ENCODE measurements at regions not wholly inside any gene's neighbourhood (a gene's known extent, or its start where the extent isn't known, plus 50 kb on each side); places are given as distances from the start of the nearest gene placed in this dataset.

DNA sequence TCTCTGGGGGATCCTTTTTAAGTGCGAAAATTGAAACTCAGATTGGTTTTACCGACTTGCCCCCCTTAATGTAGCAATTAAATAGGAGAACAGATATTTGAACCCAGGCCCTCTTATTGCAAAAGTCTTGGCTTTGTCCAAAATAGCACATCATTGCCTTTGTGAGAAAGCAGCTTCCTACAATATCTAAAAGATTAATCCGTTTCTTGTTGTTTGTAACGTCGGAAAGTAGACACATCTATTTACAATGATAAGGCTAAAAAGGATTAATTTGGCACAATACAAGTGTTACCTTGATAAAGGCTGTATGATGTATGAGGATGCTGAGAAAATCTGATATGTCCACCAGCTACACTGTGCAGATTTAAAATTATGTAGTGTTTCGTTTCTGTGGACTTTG lies 108.7 kb upstream of the SLC10A2 start:
- Histone ChIP-seq H3K9me3 (ENCODE audit: control insufficient read depth in 2 of 2, insufficient read depth in 1 of 2, low read depth in 1 of 2, low read length in 1 of 2) (no peaks in the 10 kb centered on the region), H3K27me3 (ENCODE audit: control insufficient read depth in 3 of 3, insufficient read depth in 3 of 3, low read length in 3 of 3) (no peaks in the 10 kb centered on the region), H3K4me3 (ENCODE audit: low read depth in 1 of 3, low read length in 3 of 3) (no peak overlapping the region), H3K4me1 (ENCODE audit: control insufficient read depth in 3 of 3, insufficient read depth in 2 of 3, low read depth in 1 of 3, low read length in 2 of 3) (no peaks in the 10 kb centered on the region), H3K36me3 (ENCODE audit: control insufficient read depth in 3 of 3, insufficient read depth in 2 of 3, low read depth in 1 of 3, low read length in 3 of 3) (no peaks in the 10 kb centered on the region), H3K27ac (ENCODE audit: low read depth in 1 of 3, low read length in 2 of 3) (no peak overlapping the region)
- DNase-seq (no peak), FAIRE-seq (no peak)
- 87 to 89% (median 87%) methylated on average over 6 of the region's 6 CpGs for WGBS, 3 donors

DNA sequence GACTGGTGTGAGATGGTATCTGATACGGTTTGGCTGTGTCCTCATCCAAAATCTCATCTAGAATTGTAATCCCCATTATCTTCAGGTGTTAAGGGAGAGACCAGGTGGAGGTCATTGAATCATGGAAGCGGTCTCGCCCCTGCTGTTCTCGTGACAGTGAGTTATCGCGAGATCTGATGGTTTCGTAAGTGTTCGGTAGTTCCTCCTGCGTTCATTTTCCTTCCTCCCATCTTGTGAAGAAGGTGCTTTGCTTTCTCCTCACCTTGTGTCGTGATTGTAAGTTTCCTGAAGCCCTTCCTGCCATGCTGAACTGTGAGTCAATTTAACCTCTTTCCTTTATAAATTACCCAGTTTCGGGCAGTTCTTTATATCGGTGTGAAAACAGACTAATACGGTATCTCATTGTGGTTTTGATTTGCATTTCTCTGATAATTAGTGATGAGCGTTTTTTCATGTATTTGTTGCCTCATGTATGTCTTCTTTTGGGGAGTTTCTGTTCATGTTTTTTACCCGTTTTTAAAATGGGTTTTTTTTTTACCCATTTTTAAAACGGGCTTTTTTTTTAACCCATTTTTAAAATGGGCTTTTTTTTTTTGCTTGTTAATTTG lies 102.8 kb upstream of the SLC10A2 start:
- 89 to 92% (median 89%) methylated on average over 16 of the region's 16 CpGs for WGBS, 3 donors
- H3K4me3 ChIP-seq (ENCODE audit: low read depth in 1 of 3, low read length in 3 of 3), result no peak overlapping the region
- no peaks in the 10 kb centered on the region for H3K4me1 ChIP-seq (ENCODE audit: control insufficient read depth in 3 of 3, insufficient read depth in 2 of 3, low read depth in 1 of 3, low read length in 2 of 3)
- FAIRE-seq (no peak), DNase-seq (no peak)
- no peak overlapping the region for H3K27ac ChIP-seq (ENCODE audit: low read depth in 1 of 3, low read length in 2 of 3)
- H3K9me3 ChIP-seq (ENCODE audit: control insufficient read depth in 2 of 2, insufficient read depth in 1 of 2, low read depth in 1 of 2, low read length in 1 of 2), result no peaks in the 10 kb centered on the region
- no peaks in the 10 kb centered on the region for H3K36me3 ChIP-seq (ENCODE audit: control insufficient read depth in 3 of 3, insufficient read depth in 2 of 3, low read depth in 1 of 3, low read length in 3 of 3)
- no peaks in the 10 kb centered on the region for H3K27me3 ChIP-seq (ENCODE audit: control insufficient read depth in 3 of 3, insufficient read depth in 3 of 3, low read length in 3 of 3)

GRCh38 chr13:103164251-103164650 lies 98.0 kb upstream of the SLC10A2 start:
- no peaks in the 10 kb centered on the region for H3K36me3 ChIP-seq (ENCODE audit: control insufficient read depth in 3 of 3, insufficient read depth in 2 of 3, low read depth in 1 of 3, low read length in 3 of 3)
- H3K27ac ChIP-seq (ENCODE audit: low read depth in 1 of 3, low read length in 2 of 3), result no peak overlapping the region
- 79 to 90% (median 89%) methylated on average over 1 of the region's 1 CpG for WGBS, 3 donors
- H3K27me3 ChIP-seq (ENCODE audit: control insufficient read depth in 3 of 3, insufficient read depth in 3 of 3, low read length in 3 of 3), result no peaks in the 10 kb centered on the region
- H3K4me1 ChIP-seq (ENCODE audit: control insufficient read depth in 3 of 3, insufficient read depth in 2 of 3, low read depth in 1 of 3, low read length in 2 of 3), result no peaks in the 10 kb centered on the region
- FAIRE-seq (no peak), DNase-seq (no peak)
- H3K9me3 ChIP-seq (ENCODE audit: control insufficient read depth in 2 of 2, insufficient read depth in 1 of 2, low read depth in 1 of 2, low read length in 1 of 2), result no peaks in the 10 kb centered on the region
- H3K4me3 ChIP-seq (ENCODE audit: low read depth in 1 of 3, low read length in 3 of 3), result no peak overlapping the region

- Histone ChIP-seq H3K9me3 (ENCODE audit: control insufficient read depth in 2 of 2, insufficient read depth in 1 of 2, low read depth in 1 of 2, low read length in 1 of 2) (no peaks in the 10 kb centered on the region), H3K4me1 (ENCODE audit: control insufficient read depth in 3 of 3, insufficient read depth in 2 of 3, low read depth in 1 of 3, low read length in 2 of 3) (no peaks in the 10 kb centered on the region), H3K27me3 (ENCODE audit: control insufficient read depth in 3 of 3, insufficient read depth in 3 of 3, low read length in 3 of 3) (no peaks in the 10 kb centered on the region), H3K4me3 (ENCODE audit: low read depth in 1 of 3, low read length in 3 of 3) (no peak overlapping the region), H3K27ac (ENCODE audit: low read depth in 1 of 3, low read length in 2 of 3) (no peak overlapping the region), H3K36me3 (ENCODE audit: control insufficient read depth in 3 of 3, insufficient read depth in 2 of 3, low read depth in 1 of 3, low read length in 3 of 3) (no peaks in the 10 kb centered on the region)
- DNase-seq (no peak), FAIRE-seq (no peak)
- 59 to 71% (median 65%) methylated on average over 3 of the region's 3 CpGs for WGBS, 3 donors
Measured at GRCh38 chr13:103161476-103161875, 95.3 kb upstream of the SLC10A2 start.

GRCh38 chr13:103157434-103158145 lies 91.4 kb upstream of the SLC10A2 start:
- H3K4me3 ChIP-seq (ENCODE audit: low read depth in 1 of 3, low read length in 3 of 3), result no peak overlapping the region
- H3K4me1 ChIP-seq (ENCODE audit: control insufficient read depth in 3 of 3, insufficient read depth in 2 of 3, low read depth in 1 of 3, low read length in 2 of 3), result no peaks in the 10 kb centered on the region
- H3K9me3 ChIP-seq (ENCODE audit: control insufficient read depth in 2 of 2, insufficient read depth in 1 of 2, low read depth in 1 of 2, low read length in 1 of 2), result no peaks in the 10 kb centered on the region
- no peaks in the 10 kb centered on the region for H3K27me3 ChIP-seq (ENCODE audit: control insufficient read depth in 3 of 3, insufficient read depth in 3 of 3, low read length in 3 of 3)
- no peaks in the 10 kb centered on the region for H3K36me3 ChIP-seq (ENCODE audit: control insufficient read depth in 3 of 3, insufficient read depth in 2 of 3, low read depth in 1 of 3, low read length in 3 of 3)
- 55 to 82% (median 70%) methylated on average over 2 of the region's 2 CpGs for WGBS, 3 donors
- H3K27ac ChIP-seq (ENCODE audit: low read depth in 1 of 3, low read length in 2 of 3), result no peak overlapping the region
- DNase-seq, result no peak
- FAIRE-seq, result no peak

DNA sequence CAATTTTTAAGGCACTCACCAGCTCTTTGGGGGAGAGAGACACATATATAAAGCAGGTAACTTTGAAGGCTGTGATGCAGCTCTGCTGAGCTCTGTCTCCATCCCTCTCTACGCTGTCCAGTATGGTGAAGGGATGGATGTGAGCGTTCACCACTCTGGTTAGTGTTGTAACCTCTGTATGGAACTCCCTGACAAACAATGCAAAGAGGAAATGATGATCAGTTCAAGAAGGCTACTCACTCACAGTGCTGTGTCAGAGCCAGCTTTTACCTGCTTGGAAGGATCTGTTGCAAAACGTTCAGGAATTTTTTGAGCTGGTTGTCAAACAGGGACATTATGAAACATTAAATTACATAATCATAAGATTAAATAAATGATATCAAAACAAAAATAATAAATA lies 90.8 kb upstream of the SLC10A2 start:
- Histone ChIP-seq H3K36me3 (ENCODE audit: control insufficient read depth in 3 of 3, insufficient read depth in 2 of 3, low read depth in 1 of 3, low read length in 3 of 3) (no peaks in the 10 kb centered on the region), H3K27me3 (ENCODE audit: control insufficient read depth in 3 of 3, insufficient read depth in 3 of 3, low read length in 3 of 3) (no peaks in the 10 kb centered on the region), H3K27ac (ENCODE audit: low read depth in 1 of 3, low read length in 2 of 3) (no peak overlapping the region), H3K4me3 (ENCODE audit: low read depth in 1 of 3, low read length in 3 of 3) (no peak overlapping the region), H3K9me3 (ENCODE audit: control insufficient read depth in 2 of 2, insufficient read depth in 1 of 2, low read depth in 1 of 2, low read length in 1 of 2) (no peaks in the 10 kb centered on the region), H3K4me1 (ENCODE audit: control insufficient read depth in 3 of 3, insufficient read depth in 2 of 3, low read depth in 1 of 3, low read length in 2 of 3) (no peaks in the 10 kb centered on the region)
- DNase-seq, result no peak
- no peak for FAIRE-seq
- WGBS, 3 donors, result 48 to 70% (median 58%) methylated on average over 3 of the region's 3 CpGs

GRCh38 chr13:103156346-103156998 lies 90.3 kb upstream of the SLC10A2 start:
- H3K4me3 ChIP-seq (ENCODE audit: low read depth in 1 of 3, low read length in 3 of 3), result no peak overlapping the region
- H3K27ac ChIP-seq (ENCODE audit: low read depth in 1 of 3, low read length in 2 of 3), result no peak overlapping the region
- H3K27me3 ChIP-seq (ENCODE audit: control insufficient read depth in 3 of 3, insufficient read depth in 3 of 3, low read length in 3 of 3), result no peaks in the 10 kb centered on the region
- H3K9me3 ChIP-seq (ENCODE audit: control insufficient read depth in 2 of 2, insufficient read depth in 1 of 2, low read depth in 1 of 2, low read length in 1 of 2), result no peaks in the 10 kb centered on the region
- H3K36me3 ChIP-seq (ENCODE audit: control insufficient read depth in 3 of 3, insufficient read depth in 2 of 3, low read depth in 1 of 3, low read length in 3 of 3), result no peaks in the 10 kb centered on the region
- H3K4me1 ChIP-seq (ENCODE audit: control insufficient read depth in 3 of 3, insufficient read depth in 2 of 3, low read depth in 1 of 3, low read length in 2 of 3), result no peaks in the 10 kb centered on the region
- WGBS, 3 donors, result 66 to 82% (median 70%) methylated on average over 6 of the region's 6 CpGs
- FAIRE-seq (no peak), DNase-seq (no peak)

DNA sequence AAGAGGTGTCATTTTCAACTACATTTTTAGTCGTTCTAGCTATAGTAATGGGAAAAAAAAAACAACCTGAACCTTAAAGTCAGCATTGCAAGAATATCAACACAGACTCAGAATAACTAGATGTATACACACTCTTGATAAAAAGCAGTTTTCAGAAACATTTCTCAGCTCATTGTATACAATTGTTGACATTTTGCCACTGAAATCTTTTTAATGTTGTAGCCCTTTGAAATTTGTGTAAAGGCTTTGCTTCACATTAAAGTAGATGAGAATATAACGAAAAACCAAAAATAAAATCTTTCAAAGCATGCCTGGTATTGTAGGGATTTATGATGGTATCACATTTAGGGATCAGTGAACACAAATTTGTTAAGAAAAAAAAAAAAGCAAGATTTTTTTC lies 87.2 kb upstream of the SLC10A2 start:
- H3K4me1 ChIP-seq (ENCODE audit: control insufficient read depth in 3 of 3, insufficient read depth in 2 of 3, low read depth in 1 of 3, low read length in 2 of 3), result no peaks in the 10 kb centered on the region
- no peaks in the 10 kb centered on the region for H3K36me3 ChIP-seq (ENCODE audit: control insufficient read depth in 3 of 3, insufficient read depth in 2 of 3, low read depth in 1 of 3, low read length in 3 of 3)
- no peak for FAIRE-seq
- H3K27me3 ChIP-seq (ENCODE audit: control insufficient read depth in 3 of 3, insufficient read depth in 3 of 3, low read length in 3 of 3), result no peaks in the 10 kb centered on the region
- H3K9me3 ChIP-seq (ENCODE audit: control insufficient read depth in 2 of 2, insufficient read depth in 1 of 2, low read depth in 1 of 2, low read length in 1 of 2), result no peaks in the 10 kb centered on the region
- 49 to 82% (median 71%) methylated on average over 2 of the region's 2 CpGs for WGBS, 3 donors
- H3K27ac ChIP-seq (ENCODE audit: low read depth in 1 of 3, low read length in 2 of 3), result no peak overlapping the region
- DNase-seq, result no peak
- H3K4me3 ChIP-seq (ENCODE audit: low read depth in 1 of 3, low read length in 3 of 3), result no peak overlapping the region
